Mucosa of gallbladder (tissue), 1 donor: ENCODE measurements at regions not wholly inside any gene's neighbourhood (a gene's known extent, or its start where the extent isn't known, plus 50 kb on each side); places are given as distances from the start of the nearest gene placed in this dataset.

ENCODE experiments used
- DNase-seq: peaks from one replicate; pipeline ENCODE4 v3.0.0-alpha.2; 2020; ENCODE audit warnings: low spot score
- donor health status: DM: no; HTN: no; CAD: no.

DNA sequence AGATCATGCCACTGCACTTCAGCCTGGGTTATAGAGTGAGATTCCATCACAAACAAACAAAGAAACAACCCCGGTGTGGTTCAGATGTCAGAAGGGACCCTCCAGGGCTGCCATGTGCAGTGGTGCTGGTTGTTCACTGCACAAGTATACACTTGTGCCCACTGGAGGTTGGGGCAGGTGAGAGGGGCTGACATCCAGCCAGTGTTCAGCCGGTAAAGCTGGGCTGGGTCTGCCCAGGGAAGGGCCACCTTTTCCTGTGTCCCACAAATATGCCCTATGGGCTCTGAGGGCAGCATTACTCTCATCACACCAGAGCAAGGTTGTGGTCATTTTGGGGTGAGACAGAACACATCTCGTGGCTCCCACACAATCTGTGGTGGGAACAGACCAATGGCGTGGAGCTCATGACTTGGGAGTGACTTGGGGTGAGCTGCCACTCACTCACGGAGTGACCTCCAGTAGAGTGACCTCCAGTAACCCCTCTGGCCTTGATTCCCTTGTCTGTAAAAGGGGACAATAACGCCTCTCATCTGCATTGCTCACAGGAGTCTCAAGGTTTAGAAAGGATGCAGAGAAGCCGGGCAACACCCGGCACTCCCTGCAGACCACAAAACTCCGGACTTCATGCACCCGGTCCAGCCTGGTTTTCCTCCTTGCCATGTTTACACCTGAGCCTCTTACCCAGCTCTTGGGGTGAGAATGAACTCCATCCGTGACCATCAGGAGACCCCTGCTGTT lies 69.0 kb upstream of the VRK1 start:
- no peak for DNase-seq

GRCh38 chr14:96729889-96730288 lies 67.3 kb upstream of the VRK1 start:
- DNase-seq = no peak

DNA sequence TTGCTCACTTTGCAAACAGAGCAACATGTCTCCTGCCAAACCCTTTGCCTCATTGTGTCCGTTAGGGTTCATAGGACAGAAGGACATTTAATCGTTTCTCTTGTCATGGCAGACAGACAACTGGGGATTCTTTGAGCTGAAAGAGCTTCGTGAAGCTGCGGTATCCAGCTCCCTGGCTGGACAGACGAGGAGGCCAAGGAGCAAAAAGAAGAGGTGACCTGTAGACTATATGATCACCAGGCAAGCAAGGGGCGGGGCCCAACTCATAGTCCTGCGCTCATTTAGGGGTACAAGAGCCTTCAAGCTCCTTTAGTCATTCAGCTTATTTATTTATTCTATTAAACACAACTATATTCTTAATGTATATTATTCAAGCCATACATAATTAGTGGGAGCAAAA lies 66.8 kb upstream of the VRK1 start:
- DNase-seq = no peak

DNA sequence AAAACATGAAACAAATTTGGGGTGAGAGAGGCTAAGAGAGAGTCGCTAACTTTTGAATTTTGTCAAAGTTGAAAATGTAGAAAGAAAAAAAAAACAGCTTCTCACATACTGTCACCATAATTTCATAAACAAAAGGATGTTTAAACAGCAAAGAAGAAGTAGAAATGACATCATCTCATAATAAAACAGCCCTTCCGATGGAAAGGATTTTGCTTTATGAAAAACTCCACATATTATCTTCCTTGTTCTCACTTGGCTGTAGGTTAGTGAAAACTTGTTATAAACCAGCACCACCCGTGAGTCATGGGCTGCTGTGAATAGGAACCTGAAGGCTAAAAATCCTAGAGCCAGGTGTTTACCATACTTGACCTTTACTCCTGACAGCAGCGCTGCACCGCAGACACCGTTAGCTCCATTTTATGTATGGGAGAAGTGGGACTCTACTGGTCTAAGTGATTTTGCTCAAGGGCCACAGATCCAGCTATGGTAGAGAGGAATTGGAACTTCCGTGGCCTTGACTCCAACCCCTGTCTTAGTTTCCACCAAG lies 63.0 kb upstream of the VRK1 start:
- DNase-seq = no peak

GRCh38 chr14:96735526-96735925 lies 61.7 kb upstream of the VRK1 start:
- DNase-seq = no peak

- no peak for DNase-seq
Measured at GRCh38 chr14:96736439-96736838, 60.7 kb upstream of the VRK1 start.

- DNase-seq = no peak
Measured at GRCh38 chr14:96737881-96738280, 59.3 kb upstream of the VRK1 start.

DNA sequence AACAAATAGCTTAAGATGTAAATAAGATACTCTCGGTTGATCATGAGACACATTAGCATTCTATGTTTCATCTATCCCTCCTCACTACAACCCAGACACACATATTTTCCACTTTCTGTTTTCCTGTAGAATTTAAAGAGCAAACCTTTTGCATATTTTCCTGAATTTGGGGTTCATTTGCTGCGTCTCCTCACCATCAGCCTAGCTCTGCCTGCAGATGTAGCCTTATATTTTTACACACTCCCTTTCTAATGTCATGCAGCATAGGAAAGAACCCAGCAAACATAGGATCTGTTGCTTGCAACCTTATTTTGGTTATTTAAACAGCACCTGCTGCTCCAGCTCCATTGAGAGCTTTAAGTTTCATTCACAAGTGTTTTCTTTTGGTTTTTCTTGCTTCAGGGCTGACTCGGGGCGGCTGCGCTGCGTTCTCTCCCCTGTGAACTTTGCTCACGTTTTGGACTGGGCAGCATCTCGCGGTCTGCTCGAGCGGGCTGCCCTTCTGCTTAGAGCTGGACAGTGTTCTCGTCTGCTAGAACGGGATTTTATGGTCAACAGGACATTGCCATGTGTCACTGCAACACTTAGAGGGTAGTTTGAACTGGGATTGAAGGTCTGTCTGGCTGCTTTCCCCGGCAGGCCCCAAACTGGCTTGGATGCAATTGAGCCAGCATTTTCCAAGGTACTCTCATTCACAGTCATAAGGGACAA lies 57.8 kb upstream of the VRK1 start:
- no peak for DNase-seq

DNA sequence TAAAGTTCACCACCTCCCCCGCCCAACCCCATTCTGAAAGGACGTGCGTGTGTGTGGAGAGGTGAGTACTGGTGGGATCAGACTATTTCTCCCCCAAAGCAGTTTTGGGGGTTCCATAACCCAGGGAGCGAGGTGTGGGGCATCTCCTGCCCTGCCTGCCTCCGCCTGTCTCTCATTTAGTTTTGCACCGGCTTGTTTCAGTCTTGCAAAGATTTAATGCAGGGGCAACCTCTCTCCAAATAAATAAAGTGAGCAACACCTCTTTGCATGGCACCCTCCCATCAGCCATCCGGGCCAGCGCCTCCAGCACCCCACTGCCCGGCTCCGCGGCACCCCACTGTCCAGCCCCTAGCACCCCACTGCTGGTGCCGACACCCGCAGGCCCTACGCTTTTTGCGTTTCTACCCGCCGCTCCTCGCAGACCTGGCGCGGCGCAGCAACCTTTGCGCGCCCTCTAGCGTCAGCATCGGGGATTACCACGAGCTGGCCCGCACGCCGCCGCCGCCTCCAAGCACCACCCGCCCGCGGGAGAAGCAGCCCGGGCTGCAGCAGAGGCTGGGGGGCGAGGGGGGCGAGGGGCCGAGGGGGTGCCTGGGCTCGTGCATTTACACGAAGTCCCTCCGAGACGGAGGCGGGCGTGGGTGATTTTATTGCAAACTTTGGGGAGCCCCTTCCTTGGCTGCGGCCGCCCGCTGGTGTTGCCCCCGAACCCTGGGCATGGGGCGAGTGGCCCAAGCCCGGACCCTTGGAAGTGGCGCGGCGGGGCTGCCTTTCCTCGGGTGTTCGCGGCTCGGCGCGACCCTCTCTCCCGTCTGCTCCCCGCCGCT lies 55.8 kb upstream of the VRK1 start:
- DNase-seq = peak; percentile 41

DNA sequence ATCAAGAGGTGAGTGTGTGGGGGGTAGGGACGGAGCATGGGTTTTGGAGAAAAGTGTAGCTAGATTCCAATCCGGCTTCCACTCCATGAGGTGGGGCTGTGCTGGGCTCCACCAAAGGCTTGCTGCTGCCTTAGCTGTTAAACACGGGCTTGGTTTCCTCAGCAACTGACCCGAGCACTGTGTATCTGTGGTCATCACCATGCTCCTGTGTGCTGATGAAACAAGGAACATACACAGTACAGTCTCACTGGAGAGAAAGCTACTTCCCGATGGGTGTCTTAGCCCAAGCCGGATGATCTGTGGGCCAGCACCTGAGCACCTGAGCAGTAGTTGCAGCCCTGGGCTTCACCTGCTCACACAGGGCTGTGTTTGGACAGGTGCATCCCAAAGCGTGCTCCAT lies 52.9 kb upstream of the VRK1 start:
- no peak for DNase-seq

- DNase-seq = no peak
Measured at GRCh38 chr14:96745500-96746051, 51.6 kb upstream of the VRK1 start.

DNA sequence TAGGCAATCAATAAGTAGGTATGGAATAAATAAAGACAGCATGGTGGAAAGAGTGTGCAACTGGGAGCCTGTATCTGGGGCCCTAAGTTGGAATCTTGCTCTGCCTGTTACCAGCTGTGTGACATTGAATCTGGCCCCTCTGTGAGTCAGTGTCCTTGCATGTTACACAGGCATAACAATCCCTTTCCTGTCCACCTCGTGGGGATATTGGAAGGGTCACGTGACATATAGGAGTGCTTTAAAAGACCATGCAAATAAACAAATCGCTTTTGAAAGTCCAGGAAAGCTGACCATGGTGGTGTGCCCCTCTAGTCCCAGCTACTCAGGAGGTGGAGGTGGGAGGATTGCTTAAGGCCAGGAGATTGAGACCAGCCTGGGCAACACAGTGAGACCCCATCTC lies 51.1 kb upstream of the VRK1 start:
- DNase-seq = no peak

DNA sequence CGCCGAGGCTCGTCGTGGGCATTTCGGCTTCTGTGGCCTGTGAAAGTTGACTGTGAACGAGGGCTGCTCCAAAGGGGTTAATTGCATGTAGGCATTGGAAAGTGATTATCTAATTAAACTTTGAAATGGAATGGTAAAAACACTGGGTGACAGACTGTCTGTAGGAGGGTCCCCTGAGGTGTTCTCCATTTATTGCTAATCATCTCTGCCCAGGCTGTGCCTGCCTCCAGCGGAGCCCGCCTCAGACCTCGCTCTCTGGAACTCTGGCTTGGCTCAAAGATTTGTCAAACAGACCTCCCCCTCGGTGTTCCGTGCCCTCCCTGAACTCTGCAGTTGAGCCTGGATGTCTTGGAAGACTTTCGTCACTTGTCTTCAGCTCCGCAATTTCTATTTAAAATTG lies 50.2 kb upstream of the VRK1 start:
- DNase-seq = no peak
